WERI-Rb-1 (cell line): ENCODE measurements at regions not wholly inside any gene's neighbourhood (a gene's known extent, or its start where the extent isn't known, plus 50 kb on each side); places are given as distances from the start of the nearest gene placed in this dataset.
"Not testable (repeated sequence)": the region's sequence is repeated elsewhere in the genome, so short reads cannot be mapped to it uniquely, and the experiment has no call there.

Experiments
- DNase-seq: peaks from one replicate; pipeline ENCODE4 v3.0.0-alpha.2; 2020
- H3K27ac ChIP-seq: fragments of 250-450 bp; sonication (Bioruptor Pico); 2 replicates; pipeline ENCODE4 v1.5.1; 2020; ENCODE audit warnings: mild to moderate bottlenecking, moderate library complexity
- H3K27me3 ChIP-seq: fragments of 250-450 bp; sonication (Bioruptor Pico); 2 replicates; pipeline ENCODE4 v1.5.1; 2021; ENCODE audit warnings: mild to moderate bottlenecking, low read depth, moderate library complexity; ENCODE audit not compliant: insufficient read depth, severe bottlenecking
- H3K36me3 ChIP-seq: fragments of 250-450 bp; sonication (Bioruptor Pico); 2 replicates; pipeline ENCODE4 v1.5.1; 2020; ENCODE audit warnings: mild to moderate bottlenecking, moderate library complexity
- H3K4me3 ChIP-seq: 2 replicates; pipeline ENCODE4 v1.5.1; 2011; ENCODE audit warnings: low read depth, mild to moderate bottlenecking, control low read depth, low read length
- H3K9me3 ChIP-seq: fragments of 250-450 bp; sonication (Bioruptor Pico); 2 replicates; pipeline ENCODE4 v1.5.1; 2021; ENCODE audit warnings: mild to moderate bottlenecking, moderate library complexity; ENCODE audit not compliant: severe bottlenecking
- TF ChIP-seq, protein P1 (sequence below): IDR thresholded peaks from 2 replicates; pipeline ENCODE4 v1.5.1; 2011; ENCODE audit warnings: low read depth, mild to moderate bottlenecking, control low read depth, inconsistent platforms, low read length

- H3K36me3 ChIP-seq: no peaks in the 10 kb centered on the region
- H3K27ac ChIP-seq: no peak overlapping the region
- H3K4me3 ChIP-seq: no peak overlapping the region
- no peak for DNase-seq
- no peaks in the 10 kb centered on the region for H3K9me3 ChIP-seq
- TF ChIP-seq, protein P1, sequence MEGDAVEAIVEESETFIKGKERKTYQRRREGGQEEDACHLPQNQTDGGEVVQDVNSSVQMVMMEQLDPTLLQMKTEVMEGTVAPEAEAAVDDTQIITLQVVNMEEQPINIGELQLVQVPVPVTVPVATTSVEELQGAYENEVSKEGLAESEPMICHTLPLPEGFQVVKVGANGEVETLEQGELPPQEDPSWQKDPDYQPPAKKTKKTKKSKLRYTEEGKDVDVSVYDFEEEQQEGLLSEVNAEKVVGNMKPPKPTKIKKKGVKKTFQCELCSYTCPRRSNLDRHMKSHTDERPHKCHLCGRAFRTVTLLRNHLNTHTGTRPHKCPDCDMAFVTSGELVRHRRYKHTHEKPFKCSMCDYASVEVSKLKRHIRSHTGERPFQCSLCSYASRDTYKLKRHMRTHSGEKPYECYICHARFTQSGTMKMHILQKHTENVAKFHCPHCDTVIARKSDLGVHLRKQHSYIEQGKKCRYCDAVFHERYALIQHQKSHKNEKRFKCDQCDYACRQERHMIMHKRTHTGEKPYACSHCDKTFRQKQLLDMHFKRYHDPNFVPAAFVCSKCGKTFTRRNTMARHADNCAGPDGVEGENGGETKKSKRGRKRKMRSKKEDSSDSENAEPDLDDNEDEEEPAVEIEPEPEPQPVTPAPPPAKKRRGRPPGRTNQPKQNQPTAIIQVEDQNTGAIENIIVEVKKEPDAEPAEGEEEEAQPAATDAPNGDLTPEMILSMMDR: no peak
- H3K27me3 ChIP-seq: no peaks in the 10 kb centered on the region
Observed at GRCh38 chr5:104024538-104024937, 461.9 kb upstream of the NUDT12 start.

- H3K27ac ChIP-seq: no peak overlapping the region
- H3K4me3 ChIP-seq: no peak overlapping the region
- no peaks in the 10 kb centered on the region for H3K9me3 ChIP-seq
- no peaks in the 10 kb centered on the region for H3K36me3 ChIP-seq
- DNase-seq: no peak
- TF ChIP-seq, protein P1: no peak
- no peaks in the 10 kb centered on the region for H3K27me3 ChIP-seq
Observed at GRCh38 chr5:104023739-104024138, 461.1 kb upstream of the NUDT12 start.

GRCh38 chr5:104019956-104020355, 457.4 kb upstream of the NUDT12 start:
- Histone ChIP-seq H3K36me3 (no peaks in the 10 kb centered on the region), H3K9me3 (peaks cover 5% of the 10 kb centered on the region), H3K27me3 (no peaks in the 10 kb centered on the region), H3K4me3 (no peak overlapping the region), H3K27ac (no peak overlapping the region)
- no peak for DNase-seq
- TF ChIP-seq, protein P1: no peak

DNA sequence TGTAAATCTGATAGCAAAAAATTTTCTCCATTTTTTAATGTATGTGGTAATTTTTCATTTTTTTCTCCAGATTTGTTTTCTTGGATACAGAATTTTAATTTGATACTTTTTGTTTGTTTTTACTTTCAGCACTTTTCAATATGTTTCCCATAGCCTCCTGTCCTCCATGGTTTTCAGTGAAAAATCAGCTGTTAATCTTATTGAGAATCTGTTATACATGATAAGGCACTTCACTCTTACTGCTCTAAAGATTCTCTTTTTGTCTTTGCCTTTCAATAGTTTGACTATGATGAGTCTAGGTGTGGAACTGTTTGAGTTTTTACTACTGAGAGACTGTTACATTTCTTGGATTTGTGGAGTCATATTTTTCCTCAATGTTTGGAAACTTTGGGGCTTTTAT, 455.7 kb upstream of the NUDT12 start:
- no peaks in the 10 kb centered on the region for H3K36me3 ChIP-seq
- DNase-seq: no peak
- H3K27me3 ChIP-seq: no peaks in the 10 kb centered on the region
- H3K4me3 ChIP-seq: no peak overlapping the region
- H3K27ac ChIP-seq: no peak overlapping the region
- peaks cover 5% of the 10 kb centered on the region for H3K9me3 ChIP-seq
- TF ChIP-seq, protein P1: no peak

DNA sequence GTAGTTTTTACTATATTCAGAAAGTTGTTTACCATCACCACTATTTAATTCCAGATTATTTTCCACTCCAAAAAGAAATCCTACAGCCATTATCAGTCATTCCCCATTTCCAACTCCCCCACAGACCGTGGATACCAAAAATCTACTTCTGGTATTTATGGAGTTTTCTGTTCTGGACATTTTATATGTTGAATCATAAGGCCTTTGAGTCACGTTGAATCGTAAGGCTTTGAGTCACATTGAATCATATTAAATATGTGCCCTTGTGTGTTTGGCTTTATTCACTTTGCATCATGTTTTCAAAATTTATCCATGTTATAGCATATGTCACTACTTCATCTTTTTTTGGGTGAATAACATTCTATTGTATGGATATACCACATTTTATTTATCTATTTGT, 454.1 kb upstream of the NUDT12 start:
- Histone ChIP-seq H3K4me3 (no peak overlapping the region), H3K9me3 (peaks cover 5% of the 10 kb centered on the region), H3K36me3 (no peaks in the 10 kb centered on the region), H3K27ac (no peak overlapping the region), H3K27me3 (no peaks in the 10 kb centered on the region)
- TF ChIP-seq, protein P1: no peak
- no peak for DNase-seq

DNA sequence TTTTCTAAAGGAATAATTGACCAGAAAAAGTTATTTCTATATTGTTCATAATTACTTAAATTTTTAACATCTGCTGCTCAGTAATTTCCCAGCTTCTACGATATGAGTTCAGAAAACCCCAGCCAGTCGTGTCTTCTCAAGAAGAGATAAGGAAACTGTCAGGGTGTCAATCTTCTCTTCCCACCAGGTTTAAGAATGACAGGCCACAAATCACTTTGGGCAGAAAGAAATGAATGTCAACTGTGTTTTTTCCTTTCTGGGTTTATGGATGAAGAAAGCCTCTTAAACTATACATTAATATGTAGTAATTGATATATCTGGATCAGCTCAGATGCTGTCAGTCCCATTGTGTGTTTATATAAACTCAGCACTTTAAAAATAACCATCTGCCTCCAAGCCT, 453.2 kb upstream of the NUDT12 start:
- Histone ChIP-seq H3K9me3 (peaks cover 5% of the 10 kb centered on the region), H3K36me3 (no peaks in the 10 kb centered on the region), H3K27ac (no peak overlapping the region), H3K27me3 (no peaks in the 10 kb centered on the region), H3K4me3 (no peak overlapping the region)
- TF ChIP-seq, protein P1: no peak
- no peak for DNase-seq

DNA sequence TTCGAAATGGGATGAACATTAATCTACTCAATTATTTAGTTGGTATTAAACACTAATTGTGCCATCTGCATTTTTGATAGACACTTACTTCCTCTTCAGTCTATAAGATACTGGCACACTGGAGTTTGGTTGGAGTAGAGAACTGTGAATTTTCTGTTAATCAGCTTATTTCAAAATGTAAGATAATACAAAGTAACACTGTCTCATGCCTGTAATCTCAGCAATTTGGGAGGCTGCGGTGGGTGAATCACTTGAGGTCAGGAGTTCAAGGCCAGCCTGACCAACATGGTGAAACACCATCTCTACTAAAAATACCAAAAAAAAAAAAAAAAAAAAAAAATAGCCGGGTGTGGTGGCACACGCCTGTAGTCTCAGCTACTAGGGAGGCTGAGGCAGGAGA, 440.2 kb upstream of the NUDT12 start:
- H3K27me3 ChIP-seq, H3K4me3 ChIP-seq, H3K27ac ChIP-seq, H3K9me3 ChIP-seq, H3K36me3 ChIP-seq, DNase-seq: not testable (repeated sequence)
